ENCODE measurements at regions not wholly inside any gene's neighbourhood (a gene's known extent, or its start where the extent isn't known, plus 50 kb on each side); places are given as distances from the start of the nearest gene placed in this dataset.

DNA sequence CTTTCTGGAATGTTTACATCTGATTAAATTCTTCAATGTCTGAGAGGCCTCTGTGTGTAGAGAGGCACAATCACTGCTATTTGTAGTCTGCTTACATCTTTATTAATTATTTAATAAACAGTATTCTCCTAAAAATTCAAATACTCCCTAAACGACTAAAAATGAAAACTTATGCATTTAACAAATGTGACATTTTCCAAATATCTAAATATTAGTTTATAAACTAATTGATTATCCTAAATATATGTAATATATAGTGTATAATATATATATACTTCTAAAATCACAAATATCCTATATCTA lies 57.7 kb upstream of the ZBED3 start:
- TF ChIP-seq, protein P1, sequence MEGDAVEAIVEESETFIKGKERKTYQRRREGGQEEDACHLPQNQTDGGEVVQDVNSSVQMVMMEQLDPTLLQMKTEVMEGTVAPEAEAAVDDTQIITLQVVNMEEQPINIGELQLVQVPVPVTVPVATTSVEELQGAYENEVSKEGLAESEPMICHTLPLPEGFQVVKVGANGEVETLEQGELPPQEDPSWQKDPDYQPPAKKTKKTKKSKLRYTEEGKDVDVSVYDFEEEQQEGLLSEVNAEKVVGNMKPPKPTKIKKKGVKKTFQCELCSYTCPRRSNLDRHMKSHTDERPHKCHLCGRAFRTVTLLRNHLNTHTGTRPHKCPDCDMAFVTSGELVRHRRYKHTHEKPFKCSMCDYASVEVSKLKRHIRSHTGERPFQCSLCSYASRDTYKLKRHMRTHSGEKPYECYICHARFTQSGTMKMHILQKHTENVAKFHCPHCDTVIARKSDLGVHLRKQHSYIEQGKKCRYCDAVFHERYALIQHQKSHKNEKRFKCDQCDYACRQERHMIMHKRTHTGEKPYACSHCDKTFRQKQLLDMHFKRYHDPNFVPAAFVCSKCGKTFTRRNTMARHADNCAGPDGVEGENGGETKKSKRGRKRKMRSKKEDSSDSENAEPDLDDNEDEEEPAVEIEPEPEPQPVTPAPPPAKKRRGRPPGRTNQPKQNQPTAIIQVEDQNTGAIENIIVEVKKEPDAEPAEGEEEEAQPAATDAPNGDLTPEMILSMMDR (IDR thresholded peaks at IDR 0.05) = peak; percentile 5
- H3K27ac ChIP-seq = no peak overlapping the region

DNA sequence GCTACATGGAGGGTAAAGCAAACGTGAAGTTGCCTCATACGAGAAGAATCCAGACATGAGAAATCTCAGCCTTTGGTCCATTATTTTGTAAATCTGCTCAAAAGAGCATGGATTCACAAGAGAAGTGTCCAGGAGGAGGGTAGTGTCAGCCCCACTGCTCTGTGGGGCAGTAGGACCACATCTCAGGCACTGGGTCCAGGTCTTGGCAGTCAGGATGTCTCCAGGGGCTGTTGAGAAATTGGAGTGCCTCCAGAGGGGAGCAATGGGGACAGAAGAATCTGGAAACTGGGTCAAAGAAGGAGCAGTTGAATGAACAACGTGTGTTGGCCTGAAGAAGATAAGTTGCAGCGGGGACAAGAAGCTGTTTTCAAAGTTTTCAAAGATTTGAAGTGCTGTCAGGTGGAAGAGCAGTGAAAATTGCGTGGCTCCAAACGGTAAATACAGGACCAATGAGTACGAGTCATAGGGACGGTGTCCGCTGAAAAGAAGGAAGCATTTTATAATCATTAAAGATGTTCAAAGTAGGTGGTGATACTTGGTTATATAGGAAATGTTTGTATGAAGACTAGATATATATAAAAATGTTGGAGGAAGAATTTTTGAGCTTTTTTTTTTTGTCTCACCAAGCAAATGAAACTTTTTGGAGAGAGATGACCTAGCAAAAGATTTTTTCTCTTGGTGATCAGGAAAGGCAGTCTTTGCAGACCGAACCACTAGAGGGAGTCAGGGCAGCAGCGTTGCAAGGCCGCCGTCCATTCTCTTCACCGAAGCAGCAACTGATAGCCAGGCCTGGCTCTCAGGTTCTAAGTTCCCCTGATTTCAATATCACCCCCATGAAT lies 57.1 kb upstream of the ZBED3 start:
- no peak overlapping the region for H3K4me3 ChIP-seq
- TF ChIP-seq, protein P1 (IDR thresholded peaks at IDR 0.05) = peak; percentile 67
- no peak overlapping the region for H3K27ac ChIP-seq
- no peak for DNase-seq (ENCODE audit: low spot score)

More for the DNA sequence above, 57.7 kb upstream of the ZBED3 start:
- DNase-seq (ENCODE audit: low spot score) = no peak
- no peak overlapping the region for H3K4me3 ChIP-seq

DNA sequence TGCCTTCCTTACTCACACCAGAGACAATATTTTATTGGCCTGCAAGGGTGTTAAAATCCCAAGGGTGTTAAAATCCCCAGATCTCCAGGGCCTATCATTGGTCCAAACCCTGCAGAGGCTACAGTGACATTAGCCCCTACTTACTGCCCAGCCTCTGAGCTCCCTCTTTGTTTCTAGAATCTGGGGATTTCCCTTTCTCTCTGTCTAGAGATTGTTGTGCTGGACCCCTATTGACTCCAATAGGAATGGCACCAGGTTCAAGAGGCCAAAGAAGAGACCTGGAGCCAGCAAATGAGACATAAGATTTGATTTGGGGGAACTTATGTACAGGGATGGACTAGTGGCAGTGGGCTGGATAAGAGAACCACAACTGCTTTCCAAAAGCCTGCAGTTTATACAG lies 53.3 kb upstream of the ZBED3 start:
- TF ChIP-seq, protein P1 (IDR thresholded peaks at IDR 0.05) = no peak
- DNase-seq (ENCODE audit: low spot score) = no peak
- Histone ChIP-seq H3K4me3 (no peak overlapping the region), H3K27ac (no peak overlapping the region)

DNA sequence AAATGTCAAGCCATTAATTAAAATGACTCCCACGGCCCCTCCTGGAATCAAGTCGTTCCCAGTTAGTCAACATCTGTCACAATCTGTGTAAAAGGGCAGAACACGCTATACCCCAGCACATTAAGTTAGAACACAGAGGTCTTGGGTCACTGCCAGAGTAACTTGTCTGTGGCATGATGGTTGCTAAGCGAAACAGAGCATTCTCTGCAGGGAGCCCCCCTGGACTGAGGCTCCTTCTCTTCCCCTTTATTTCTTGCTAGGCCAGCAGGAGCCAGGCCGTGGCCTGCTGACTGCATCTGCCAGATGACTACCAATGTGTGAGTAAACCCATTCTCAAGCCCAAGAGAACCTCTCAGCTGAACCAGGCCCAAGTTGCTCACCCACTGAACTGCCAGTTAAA lies 51.9 kb upstream of the ZBED3 start:
- H3K27ac ChIP-seq = no peak overlapping the region
- no peak overlapping the region for H3K4me3 ChIP-seq
- no peak for DNase-seq (ENCODE audit: low spot score)
- TF ChIP-seq, protein P1 (IDR thresholded peaks at IDR 0.05) = no peak
